NCI-H146 treated with DMSO at 0.1 percent for 48 hours (cell line): ENCODE measurements at regions not wholly inside any gene's neighbourhood (a gene's known extent, or its start where the extent isn't known, plus 50 kb on each side); places are given as distances from the start of the nearest gene placed in this dataset.

Experiments
- DNase-seq: peaks from one replicate; lab custom pipeline; 2025; ENCODE audit not compliant: unreplicated experiment; lab: John Stamatoyannopoulos, UW

GRCh38 chr5:87101321-87101720 lies 166.4 kb upstream of the RASA1 start:
- no peak for DNase-seq

DNA sequence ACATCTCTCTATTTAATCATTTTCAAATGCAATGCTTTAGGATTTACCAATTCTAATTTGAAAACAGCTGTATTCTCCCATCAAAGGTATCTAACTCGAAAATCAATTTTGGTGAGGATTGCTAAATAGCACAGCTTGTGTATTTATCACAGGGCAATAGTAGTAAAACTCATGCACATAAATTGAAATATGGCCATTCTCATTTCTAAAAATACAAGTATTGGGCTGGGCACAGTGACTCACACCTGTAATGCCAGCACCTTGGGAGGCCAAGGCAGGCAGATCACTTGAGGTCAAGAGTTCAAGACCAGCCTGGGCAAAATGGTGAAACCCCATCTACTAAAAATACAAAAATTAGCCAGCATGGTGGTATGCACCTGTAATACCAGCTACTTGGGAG lies 164.8 kb upstream of the RASA1 start:
- DNase-seq = no peak

- no peak for DNase-seq
Measured at GRCh38 chr5:87103616-87104287, 163.9 kb upstream of the RASA1 start.

- DNase-seq = no peak
Measured at GRCh38 chr5:87105577-87105976, 162.1 kb upstream of the RASA1 start.

- DNase-seq = no peak
Measured at GRCh38 chr5:87109746-87110145, 157.9 kb upstream of the RASA1 start.

GRCh38 chr5:87110721-87111120 lies 157.0 kb upstream of the RASA1 start:
- DNase-seq = no peak

DNA sequence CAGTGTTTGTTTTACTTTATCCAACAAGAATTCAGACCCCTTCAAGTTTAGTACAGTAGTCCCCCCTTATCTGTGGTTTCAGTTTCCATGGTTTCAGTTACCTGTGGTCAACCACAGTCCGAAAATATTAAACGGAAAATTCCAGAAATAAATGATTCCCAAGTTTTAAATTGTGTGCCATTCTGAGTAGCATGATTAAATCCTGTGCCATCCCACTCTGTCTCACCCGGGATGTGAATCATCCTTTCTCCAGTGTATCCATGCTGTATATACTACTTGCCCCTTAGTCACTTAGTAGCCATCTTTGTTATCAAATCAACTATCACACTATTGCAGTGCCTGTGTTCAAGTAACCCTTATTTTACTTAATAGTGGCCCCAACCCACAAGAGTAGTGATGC lies 153.8 kb upstream of the RASA1 start:
- DNase-seq = no peak

DNA sequence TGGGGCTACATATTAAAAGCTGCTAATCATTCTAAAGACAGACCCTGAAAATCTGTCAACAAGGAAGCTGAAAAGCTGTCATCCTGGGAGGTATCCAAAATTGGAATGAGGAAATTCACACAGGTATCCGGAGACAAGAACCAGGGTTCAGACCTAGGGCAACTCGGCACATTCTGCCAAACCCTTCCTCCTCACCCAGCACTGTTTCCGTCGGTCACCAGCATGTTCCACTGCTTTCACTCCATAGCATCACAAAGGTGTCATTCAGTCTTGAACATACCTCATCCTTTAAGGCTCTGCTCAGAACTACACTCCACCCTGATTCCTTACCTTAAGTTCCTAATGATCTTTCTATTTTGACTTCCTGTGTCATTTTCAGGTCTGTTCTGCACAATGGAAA lies 153.1 kb upstream of the RASA1 start:
- no peak for DNase-seq

GRCh38 chr5:87115839-87116364 lies 151.8 kb upstream of the RASA1 start:
- DNase-seq = no peak

DNA sequence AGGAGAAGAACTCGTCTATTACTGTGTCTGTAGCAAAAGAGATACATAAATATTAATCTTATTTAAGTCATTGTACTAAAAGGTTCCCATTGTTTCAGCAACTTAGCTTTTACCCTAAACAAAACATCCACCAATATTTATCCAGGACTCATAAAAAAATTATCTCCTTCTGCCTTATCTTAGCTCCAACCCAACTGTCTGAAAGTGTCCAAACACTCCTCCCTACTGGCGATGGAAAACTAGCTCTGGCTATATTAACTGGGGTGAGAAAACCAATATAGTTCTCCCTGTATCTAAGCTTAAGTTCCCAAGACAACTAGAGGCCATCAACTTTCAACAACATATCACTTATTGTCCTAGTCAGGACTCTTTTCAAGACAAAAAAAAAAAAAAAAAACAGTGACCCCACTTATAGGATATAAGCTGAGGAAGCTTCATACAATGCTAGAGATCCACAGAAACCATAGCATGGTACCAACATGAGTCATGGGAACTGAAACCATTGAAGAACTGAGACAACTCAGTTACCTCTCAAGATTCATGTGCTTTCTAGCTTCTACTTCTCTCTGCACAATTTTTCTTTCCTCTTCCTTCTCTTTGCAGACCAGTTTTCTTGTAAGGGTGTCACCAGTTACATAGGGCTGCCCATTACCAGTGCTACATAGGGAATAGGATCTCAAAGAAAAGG lies 150.7 kb upstream of the RASA1 start:
- no peak for DNase-seq

DNA sequence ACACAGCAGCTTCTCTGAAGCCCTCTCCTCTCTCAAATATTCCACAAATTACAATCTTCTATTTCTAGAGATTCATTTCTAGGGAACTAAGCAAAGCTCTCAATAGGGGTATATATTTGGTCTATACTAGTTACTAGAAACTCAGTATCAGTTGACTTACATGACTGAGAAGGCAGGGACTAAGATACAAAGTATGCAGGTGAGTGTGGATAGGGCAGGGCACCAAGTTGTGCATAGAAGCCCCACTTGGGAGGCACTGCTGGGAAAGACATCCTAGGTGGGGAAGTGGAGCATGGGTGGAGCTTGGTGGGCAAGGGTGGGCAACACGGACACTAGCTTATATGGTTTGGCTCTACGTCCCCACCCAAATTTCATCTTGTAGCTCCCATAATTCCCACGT lies 148.1 kb upstream of the RASA1 start:
- no peak for DNase-seq

- no peak for DNase-seq
Measured at GRCh38 chr5:87120518-87121303, 147.0 kb upstream of the RASA1 start.

- no peak for DNase-seq
Measured at GRCh38 chr5:87121304-87122150, 146.2 kb upstream of the RASA1 start.

- DNase-seq = no peak
Measured at GRCh38 chr5:87122151-87122977, 145.3 kb upstream of the RASA1 start.

- no peak for DNase-seq
Measured at GRCh38 chr5:87125766-87126165, 141.9 kb upstream of the RASA1 start.

DNA sequence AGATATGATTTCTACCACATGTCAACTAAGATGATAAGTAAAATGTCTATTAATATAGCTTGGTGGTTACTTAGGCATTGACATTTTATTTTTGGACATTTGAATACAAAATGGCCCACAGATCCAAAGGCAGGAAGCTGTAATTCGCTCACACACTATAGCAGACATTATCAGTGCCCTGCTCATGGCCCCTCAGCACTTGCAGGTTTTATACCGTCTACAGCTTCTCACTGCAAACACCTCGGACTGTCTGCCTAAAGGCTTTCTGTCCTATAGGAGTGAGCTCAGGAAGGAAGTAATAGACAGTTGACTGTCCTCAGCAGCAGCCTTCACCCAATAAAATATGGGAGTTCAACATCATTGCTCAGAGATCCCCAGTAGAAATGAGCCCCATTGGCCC lies 140.8 kb upstream of the RASA1 start:
- DNase-seq = no peak

DNA sequence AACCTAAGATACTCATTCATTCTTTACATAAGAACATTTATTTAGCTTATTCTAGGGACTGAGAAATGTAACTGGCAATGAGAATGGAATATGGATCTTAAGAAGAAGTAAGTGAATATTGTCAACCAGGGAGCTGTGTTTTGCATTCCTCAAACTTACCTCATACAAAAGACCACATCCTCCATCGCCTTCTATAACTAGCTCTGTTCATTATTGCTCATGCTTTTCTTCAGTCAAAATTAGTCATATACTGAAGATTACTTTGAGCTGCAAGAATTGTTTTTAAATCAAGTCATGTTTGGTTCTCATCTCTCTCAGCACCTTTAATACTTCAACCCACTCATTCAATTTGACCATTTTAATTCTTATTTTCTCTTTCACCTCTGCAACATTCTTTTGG lies 140.3 kb upstream of the RASA1 start:
- DNase-seq = no peak

DNA sequence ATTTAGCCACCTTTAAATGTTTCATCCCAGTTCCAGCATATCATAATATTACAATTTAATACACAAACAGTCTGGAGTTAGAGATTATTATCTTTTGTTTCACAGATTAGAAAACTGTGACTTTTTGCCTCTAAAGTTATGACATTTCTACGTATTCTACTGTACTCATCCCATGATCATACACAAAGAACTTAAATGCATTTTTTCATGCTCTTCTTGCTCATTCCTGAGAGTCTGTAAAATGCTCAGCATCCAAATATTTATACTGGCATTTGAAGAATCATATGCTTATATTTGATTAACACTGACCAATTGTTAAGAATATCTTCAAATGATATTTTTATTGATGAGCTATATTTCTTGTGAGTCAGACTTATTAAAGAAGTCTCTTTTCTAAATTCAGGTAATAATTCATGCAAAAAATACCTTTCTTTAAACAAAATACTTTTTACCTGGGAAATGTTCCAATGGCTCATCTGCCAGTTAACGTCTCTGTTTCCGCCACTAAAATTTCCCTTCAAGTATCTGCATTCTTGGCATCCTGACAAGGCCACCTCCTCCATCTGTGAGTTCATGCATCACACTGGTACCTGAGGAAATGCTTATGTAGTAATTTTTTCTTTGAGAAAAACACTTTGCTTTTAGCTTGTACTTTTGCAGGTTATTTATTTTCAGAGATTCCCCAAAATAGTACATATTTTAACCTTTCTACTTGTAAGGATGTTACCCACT lies 139.6 kb upstream of the RASA1 start:
- no peak for DNase-seq

GRCh38 chr5:87129046-87129445 lies 138.6 kb upstream of the RASA1 start:
- DNase-seq = no peak
